ENCODE measurements at regions not wholly inside any gene's neighbourhood (a gene's known extent, or its start where the extent isn't known, plus 50 kb on each side); places are given as distances from the start of the nearest gene placed in this dataset.
"Not testable (repeated sequence)": the region's sequence is repeated elsewhere in the genome, so short reads cannot be mapped to it uniquely, and the experiment has no call there.

DNA sequence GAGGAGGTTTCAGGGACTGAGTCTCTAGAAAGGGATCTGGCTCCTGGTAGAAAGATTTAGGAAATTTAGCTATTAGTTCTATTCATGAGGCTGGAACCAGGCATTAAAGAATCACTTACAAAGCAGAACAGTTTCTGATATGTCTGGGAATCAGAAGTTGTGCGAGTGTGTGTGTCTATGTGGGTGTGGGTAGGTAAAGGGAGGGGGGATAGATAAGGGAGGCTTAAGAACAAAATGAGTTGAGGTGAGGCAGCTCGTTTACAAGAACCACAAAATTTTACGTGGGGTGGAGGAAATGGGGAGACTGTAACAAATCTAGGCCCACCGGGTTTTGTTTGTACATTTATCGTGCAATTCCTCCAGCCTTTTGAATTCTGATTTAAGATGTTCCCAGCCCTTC lies 90.7 kb downstream of the SAMD9 start:
- intact Hi-C loops (cut with DNase I): no loop called here
- H3K27ac ChIP-seq: no peak overlapping the region
- 50% methylated on average over 5 of the region's 5 CpGs for WGBS
- no peaks in the 10 kb centered on the region for H3K36me3 ChIP-seq
- no peaks in the 10 kb centered on the region for H3K27me3 ChIP-seq (replicated peaks; ENCODE audit: insufficient read depth)
- TF ChIP-seq, protein P1, sequence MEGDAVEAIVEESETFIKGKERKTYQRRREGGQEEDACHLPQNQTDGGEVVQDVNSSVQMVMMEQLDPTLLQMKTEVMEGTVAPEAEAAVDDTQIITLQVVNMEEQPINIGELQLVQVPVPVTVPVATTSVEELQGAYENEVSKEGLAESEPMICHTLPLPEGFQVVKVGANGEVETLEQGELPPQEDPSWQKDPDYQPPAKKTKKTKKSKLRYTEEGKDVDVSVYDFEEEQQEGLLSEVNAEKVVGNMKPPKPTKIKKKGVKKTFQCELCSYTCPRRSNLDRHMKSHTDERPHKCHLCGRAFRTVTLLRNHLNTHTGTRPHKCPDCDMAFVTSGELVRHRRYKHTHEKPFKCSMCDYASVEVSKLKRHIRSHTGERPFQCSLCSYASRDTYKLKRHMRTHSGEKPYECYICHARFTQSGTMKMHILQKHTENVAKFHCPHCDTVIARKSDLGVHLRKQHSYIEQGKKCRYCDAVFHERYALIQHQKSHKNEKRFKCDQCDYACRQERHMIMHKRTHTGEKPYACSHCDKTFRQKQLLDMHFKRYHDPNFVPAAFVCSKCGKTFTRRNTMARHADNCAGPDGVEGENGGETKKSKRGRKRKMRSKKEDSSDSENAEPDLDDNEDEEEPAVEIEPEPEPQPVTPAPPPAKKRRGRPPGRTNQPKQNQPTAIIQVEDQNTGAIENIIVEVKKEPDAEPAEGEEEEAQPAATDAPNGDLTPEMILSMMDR (IDR thresholded peaks at IDR 0.05): no peak
- no peak for TF ChIP-seq POLR2A (IDR thresholded peaks at IDR 0.05)
- TF ChIP-seq POLR2AphosphoS5 (IDR thresholded peaks at IDR 0.05): no peak
- no peaks in the 10 kb centered on the region for H3K9me3 ChIP-seq
- no peak for DNase-seq (ENCODE audit: low spot score)
- H3K4me1 ChIP-seq (replicated peaks): no peaks in the 10 kb centered on the region
- H3K4me3 ChIP-seq: no peak overlapping the region

- no peak overlapping the region for H3K4me3 ChIP-seq
- intact Hi-C loops (cut with DNase I): no loop called here
- H3K27ac ChIP-seq: no peak overlapping the region
- TF ChIP-seq POLR2AphosphoS5 (IDR thresholded peaks at IDR 0.05): no peak
- TF ChIP-seq POLR2A (IDR thresholded peaks at IDR 0.05): no peak
- TF ChIP-seq, protein P1 (IDR thresholded peaks at IDR 0.05): no peak
- H3K4me1 ChIP-seq (replicated peaks): no peaks in the 10 kb centered on the region
- WGBS: 82% methylated on average over 3 of the region's 3 CpGs
- no peaks in the 10 kb centered on the region for H3K27me3 ChIP-seq (replicated peaks; ENCODE audit: insufficient read depth)
- H3K9me3 ChIP-seq: no peaks in the 10 kb centered on the region
- no peak for DNase-seq (ENCODE audit: low spot score)
- no peaks in the 10 kb centered on the region for H3K36me3 ChIP-seq
Measured at GRCh38 chr7:93026425-93026824, 91.4 kb downstream of the SAMD9 start.

- Histone ChIP-seq H3K4me1 (replicated peaks) (no peaks in the 10 kb centered on the region), H3K36me3 (no peaks in the 10 kb centered on the region), H3K27me3 (replicated peaks; ENCODE audit: insufficient read depth) (no peaks in the 10 kb centered on the region), H3K4me3 (no peak overlapping the region), H3K9me3 (no peaks in the 10 kb centered on the region), H3K27ac (no peak overlapping the region)
- intact Hi-C loops (cut with DNase I): no loop called here
- TF ChIP-seq POLR2A (IDR thresholded peaks at IDR 0.05): no peak
- no peak for TF ChIP-seq POLR2AphosphoS5 (IDR thresholded peaks at IDR 0.05)
- TF ChIP-seq, protein P1 (IDR thresholded peaks at IDR 0.05): no peak
- WGBS: 70% methylated on average over 2 of the region's 2 CpGs
- no peak for DNase-seq (ENCODE audit: low spot score)
Measured at GRCh38 chr7:93025389-93025788, 92.4 kb downstream of the SAMD9 start.

DNA sequence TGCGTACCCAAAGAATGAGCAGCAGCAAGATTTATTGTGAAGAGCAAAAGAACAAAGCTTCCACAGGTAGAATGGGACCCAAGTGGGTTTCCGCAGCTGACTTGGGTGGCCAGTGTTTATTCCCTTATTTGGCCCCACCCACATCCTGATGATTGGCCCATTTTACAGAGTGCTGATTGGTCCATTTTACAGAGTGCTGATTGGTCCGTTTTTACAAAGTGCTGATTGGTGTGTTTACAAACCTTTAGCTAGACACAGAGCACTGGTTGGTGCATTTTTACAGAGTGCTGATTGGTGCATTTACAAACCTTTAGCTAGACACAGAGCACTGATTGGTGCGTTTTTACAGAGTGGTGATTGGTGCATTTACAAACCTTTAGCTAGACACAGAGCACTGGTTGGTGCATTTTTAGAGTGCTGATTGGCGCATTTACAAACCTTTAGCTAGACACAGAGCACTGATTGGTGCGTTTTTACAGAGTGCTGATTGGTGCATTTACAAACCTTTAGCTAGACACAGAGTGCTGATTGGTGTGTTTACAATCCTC lies 94.8 kb downstream of the SAMD9 start:
- H3K4me1 ChIP-seq (replicated peaks); H3K27ac ChIP-seq; H3K27me3 ChIP-seq (replicated peaks; ENCODE audit: insufficient read depth); H3K4me3 ChIP-seq; intact Hi-C loops (cut with DNase I); DNase-seq (ENCODE audit: low spot score); H3K9me3 ChIP-seq; H3K36me3 ChIP-seq: not testable (repeated sequence)
- 84% methylated on average over 6 of the region's 6 CpGs for WGBS

GRCh38 chr7:93021748-93022147 lies 96.0 kb downstream of the SAMD9 start:
- no peak overlapping the region for H3K27ac ChIP-seq
- H3K4me1 ChIP-seq (replicated peaks): no peaks in the 10 kb centered on the region
- no peak overlapping the region for H3K4me3 ChIP-seq
- no peaks in the 10 kb centered on the region for H3K9me3 ChIP-seq
- DNase-seq (ENCODE audit: low spot score): no peak
- no peaks in the 10 kb centered on the region for H3K36me3 ChIP-seq
- 98% methylated on average over 2 of the region's 2 CpGs for WGBS
- TF ChIP-seq POLR2A (IDR thresholded peaks at IDR 0.05) (no peak), POLR2AphosphoS5 (IDR thresholded peaks at IDR 0.05) (no peak)
- TF ChIP-seq, protein P1 (IDR thresholded peaks at IDR 0.05): no peak
- H3K27me3 ChIP-seq (replicated peaks; ENCODE audit: insufficient read depth): no peaks in the 10 kb centered on the region
- intact Hi-C loops (cut with DNase I): no loop called here
